IPS-20b (cell line): ENCODE measurements at regions not wholly inside any gene's neighbourhood (a gene's known extent, or its start where the extent isn't known, plus 50 kb on each side); places are given as distances from the start of the nearest gene placed in this dataset.

Experiments
- H3K27ac ChIP-seq: one replicate; pipeline ENCODE4 v1.5.1; 2013; ENCODE audit warnings: low read length
- H3K27me3 ChIP-seq: 2 replicates; pipeline ENCODE4 v1.6.1; 2013; ENCODE audit warnings: mild to moderate bottlenecking, low read length, inconsistent platforms; ENCODE audit not compliant: insufficient read depth
- H3K36me3 ChIP-seq: 2 replicates; pipeline ENCODE4 v1.6.1; 2013; ENCODE audit warnings: low read depth, mild to moderate bottlenecking, inconsistent platforms, low read length, moderate library complexity; ENCODE audit not compliant: insufficient read depth
- H3K4me1 ChIP-seq: 2 replicates; pipeline ENCODE4 v1.6.1; 2013; ENCODE audit warnings: mild to moderate bottlenecking, control low read depth, inconsistent platforms, low read length, moderate library complexity; ENCODE audit not compliant: insufficient read depth
- H3K4me3 ChIP-seq: 2 replicates; pipeline ENCODE4 v1.5.1; 2013; ENCODE audit warnings: mild to moderate bottlenecking, low read length, inconsistent platforms
- H3K9ac ChIP-seq: 2 replicates; pipeline ENCODE4 v1.6.1; 2013; ENCODE audit warnings: low read depth, mild to moderate bottlenecking, inconsistent platforms, low read length, moderate library complexity
- H3K9me3 ChIP-seq: 2 replicates; pipeline ENCODE4 v1.6.1; 2013; ENCODE audit warnings: mild to moderate bottlenecking, low read depth, low read length, inconsistent platforms; ENCODE audit not compliant: insufficient read depth

GRCh38 chr4:111681751-111682150 lies 463.5 kb upstream of the FAM241A start:
- no peaks in the 10 kb centered on the region for H3K36me3 ChIP-seq
- H3K9me3 ChIP-seq: no peaks in the 10 kb centered on the region
- H3K27ac ChIP-seq: no peak overlapping the region
- H3K4me1 ChIP-seq: no peaks in the 10 kb centered on the region; the same call in 1 of the 2 replicates
- H3K9ac ChIP-seq: no peak overlapping the region
- no peak overlapping the region for H3K4me3 ChIP-seq
- H3K27me3 ChIP-seq: no peaks in the 10 kb centered on the region

- H3K9me3 ChIP-seq: no peaks in the 10 kb centered on the region
These were observed 460.0 kb upstream of the FAM241A start for GRCh38 chr4:111685205-111685604.

GRCh38 chr4:111689214-111689613 lies 456.0 kb upstream of the FAM241A start:
- H3K4me1 ChIP-seq: no peaks in the 10 kb centered on the region
- H3K9ac ChIP-seq: no peak overlapping the region
- H3K9me3 ChIP-seq: no peaks in the 10 kb centered on the region
- no peak overlapping the region for H3K4me3 ChIP-seq
- no peaks in the 10 kb centered on the region for H3K36me3 ChIP-seq
- H3K27me3 ChIP-seq: no peaks in the 10 kb centered on the region
- no peak overlapping the region for H3K27ac ChIP-seq

More at GRCh38 chr4:111685205-111685604, 460.0 kb upstream of the FAM241A start:
- Histone ChIP-seq H3K4me3 (no peak overlapping the region), H3K27ac (no peak overlapping the region), H3K27me3 (no peaks in the 10 kb centered on the region), H3K4me1 (no peaks in the 10 kb centered on the region), H3K36me3 (no peaks in the 10 kb centered on the region), H3K9ac (no peak overlapping the region)

GRCh38 chr4:111689731-111690130 lies 455.5 kb upstream of the FAM241A start:
- H3K4me3 ChIP-seq: no peak overlapping the region
- H3K4me1 ChIP-seq: no peaks in the 10 kb centered on the region
- no peak overlapping the region for H3K9ac ChIP-seq
- no peak overlapping the region for H3K27ac ChIP-seq
- no peaks in the 10 kb centered on the region for H3K9me3 ChIP-seq
- H3K27me3 ChIP-seq: no peaks in the 10 kb centered on the region
- H3K36me3 ChIP-seq: no peaks in the 10 kb centered on the region

- Histone ChIP-seq H3K4me3 (no peak overlapping the region), H3K4me1 (no peaks in the 10 kb centered on the region), H3K9ac (no peak overlapping the region), H3K27me3 (no peaks in the 10 kb centered on the region), H3K9me3 (no peaks in the 10 kb centered on the region), H3K27ac (no peak overlapping the region), H3K36me3 (no peaks in the 10 kb centered on the region)
These were observed 451.5 kb upstream of the FAM241A start for GRCh38 chr4:111693758-111694157.

- Histone ChIP-seq H3K9ac (no peak overlapping the region), H3K27me3 (no peaks in the 10 kb centered on the region), H3K4me1 (no peaks in the 10 kb centered on the region), H3K27ac (no peak overlapping the region), H3K36me3 (no peaks in the 10 kb centered on the region), H3K4me3 (no peak overlapping the region), H3K9me3 (no peaks in the 10 kb centered on the region)
These were observed 449.6 kb upstream of the FAM241A start for GRCh38 chr4:111695677-111696076.

- Histone ChIP-seq H3K27me3 (no peaks in the 10 kb centered on the region), H3K27ac (no peak overlapping the region), H3K4me3 (no peak overlapping the region), H3K36me3 (no peaks in the 10 kb centered on the region), H3K9me3 (no peaks in the 10 kb centered on the region), H3K9ac (no peak overlapping the region), H3K4me1 (no peaks in the 10 kb centered on the region)
These were observed 448.7 kb upstream of the FAM241A start for GRCh38 chr4:111696505-111696904.

- Histone ChIP-seq H3K27ac (no peak overlapping the region), H3K4me3 (no peak overlapping the region), H3K36me3 (no peaks in the 10 kb centered on the region), H3K27me3 (no peaks in the 10 kb centered on the region), H3K9me3 (no peaks in the 10 kb centered on the region), H3K4me1 (no peaks in the 10 kb centered on the region), H3K9ac (no peak overlapping the region)
These were observed 447.9 kb upstream of the FAM241A start for GRCh38 chr4:111697176-111697942.

- Histone ChIP-seq H3K27ac (no peak overlapping the region), H3K27me3 (no peaks in the 10 kb centered on the region), H3K4me1 (no peaks in the 10 kb centered on the region), H3K4me3 (no peak overlapping the region), H3K36me3 (no peaks in the 10 kb centered on the region), H3K9ac (no peak overlapping the region), H3K9me3 (no peaks in the 10 kb centered on the region)
These were observed 446.9 kb upstream of the FAM241A start for GRCh38 chr4:111698361-111698760.

GRCh38 chr4:111699165-111699564 lies 446.1 kb upstream of the FAM241A start:
- Histone ChIP-seq H3K36me3 (no peaks in the 10 kb centered on the region), H3K27me3 (no peaks in the 10 kb centered on the region), H3K4me3 (no peak overlapping the region), H3K27ac (no peak overlapping the region), H3K9me3 (no peaks in the 10 kb centered on the region), H3K4me1 (no peaks in the 10 kb centered on the region), H3K9ac (no peak overlapping the region)

GRCh38 chr4:111701102-111701501 lies 444.2 kb upstream of the FAM241A start:
- Histone ChIP-seq H3K9me3 (no peaks in the 10 kb centered on the region), H3K9ac (no peak overlapping the region), H3K27me3 (no peaks in the 10 kb centered on the region), H3K36me3 (no peaks in the 10 kb centered on the region), H3K4me3 (no peak overlapping the region), H3K4me1 (no peaks in the 10 kb centered on the region), H3K27ac (no peak overlapping the region)

GRCh38 chr4:111707491-111707890 lies 437.8 kb upstream of the FAM241A start:
- Histone ChIP-seq H3K9me3 (no peaks in the 10 kb centered on the region), H3K4me3 (no peak overlapping the region), H3K27ac (no peak overlapping the region), H3K36me3 (no peaks in the 10 kb centered on the region), H3K27me3 (no peaks in the 10 kb centered on the region), H3K4me1 (no peaks in the 10 kb centered on the region), H3K9ac (no peak overlapping the region)
